GM23338 (cell line): ENCODE measurements at regions not wholly inside any gene's neighbourhood (a gene's known extent, or its start where the extent isn't known, plus 50 kb on each side); places are given as distances from the start of the nearest gene placed in this dataset.
A peak's percentile ranks its signal among the peaks of the same experiment; 100 is the strongest.

ENCODE experiments used
- ATAC-seq: fragments of 200-7000 bp; cut with Tn5 transposase; 3 replicates; pipeline ENCODE4 v1.9.1; 2020
- DNase-seq: peaks from one replicate; pipeline ENCODE4 v3.0.0-alpha.2; 2015; ENCODE audit warnings: low spot score
- H2AFZ ChIP-seq: fragments of 200-600 bp; sonication (generic); 2 replicates; pipeline ENCODE4 v1.8.0; 2016; ENCODE audit warnings: antibody characterized with exemption, mild to moderate bottlenecking, moderate library complexity
- H3F3A ChIP-seq: fragments of 200-600 bp; sonication (generic); replicated peaks from 2 replicates; pipeline ENCODE4 v1.8.0; 2017; ENCODE audit warnings: antibody characterized with exemption, mixed run types, low read depth
- H3K27ac ChIP-seq: fragments of 200-600 bp; sonication (generic); 2 replicates; pipeline ENCODE4 v1.6.1; 2016; ENCODE audit warnings: low read depth
- H3K27me3 ChIP-seq: fragments of 200-600 bp; sonication (generic); 2 replicates; pipeline ENCODE4 v1.8.0; 2016; ENCODE audit warnings: mild to moderate bottlenecking, mixed run types, moderate library complexity; ENCODE audit not compliant: insufficient read depth
- H3K36me3 ChIP-seq: fragments of 200-600 bp; sonication (generic); 2 replicates; pipeline ENCODE4 v1.8.0; 2016; ENCODE audit warnings: mild to moderate bottlenecking; ENCODE audit not compliant: insufficient read depth
- H3K4me1 ChIP-seq: fragments of 200-600 bp; sonication (generic); 2 replicates; pipeline ENCODE4 v1.8.0; 2016; ENCODE audit warnings: mild to moderate bottlenecking, moderate library complexity; ENCODE audit not compliant: insufficient read depth
- H3K4me2 ChIP-seq: fragments of 200-600 bp; sonication (generic); 2 replicates; pipeline ENCODE4 v1.7.1; 2017; ENCODE audit warnings: mixed run types
- H3K4me3 ChIP-seq: fragments of 200-600 bp; sonication (generic); 2 replicates; pipeline ENCODE4 v1.6.1; 2016; ENCODE audit warnings: mixed run types
- H3K79me2 ChIP-seq: fragments of 200-600 bp; sonication (generic); replicated peaks from 2 replicates; pipeline ENCODE4 v1.8.0; 2017; ENCODE audit warnings: mild to moderate bottlenecking; ENCODE audit not compliant: insufficient read depth
- H3K9me2 ChIP-seq: fragments of 200-600 bp; sonication (generic); 2 replicates; pipeline ENCODE4 v1.8.0; 2017; ENCODE audit not compliant: insufficient read depth
- H4K20me1 ChIP-seq: fragments of 200-600 bp; sonication (generic); replicated peaks from 2 replicates; pipeline ENCODE4 v1.8.0; 2017; ENCODE audit warnings: mild to moderate bottlenecking; ENCODE audit not compliant: insufficient read depth
- H3K27ac Mint-ChIP-seq: 2 replicates; pipeline ENCODE4 v1.8.0; 2020; ENCODE audit warnings: inconsistent platforms, mild to moderate bottlenecking, moderate library complexity, mixed read lengths
- H3K27me3 Mint-ChIP-seq: 3 replicates; pipeline ENCODE4 v1.8.0; 2022; ENCODE audit warnings: low read depth, mild to moderate bottlenecking, moderate library complexity, mixed read lengths, inconsistent platforms; ENCODE audit not compliant: insufficient read depth, poor library complexity
- H3K36me3 Mint-ChIP-seq: 3 replicates; pipeline ENCODE4 v1.8.0; 2021; ENCODE audit warnings: low read depth, mild to moderate bottlenecking, inconsistent platforms, moderate library complexity, mixed read lengths
- H3K4me1 Mint-ChIP-seq: 3 replicates; pipeline ENCODE4 v1.8.0; 2020; ENCODE audit warnings: mild to moderate bottlenecking, inconsistent platforms, mixed read lengths
- H3K4me3 Mint-ChIP-seq: 3 replicates; pipeline ENCODE4 v1.8.0; 2021; ENCODE audit warnings: moderate library complexity, mild to moderate bottlenecking, inconsistent platforms, mixed read lengths
- H3K9me3 Mint-ChIP-seq: 3 replicates; pipeline ENCODE4 v1.8.0; 2020; ENCODE audit warnings: moderate library complexity, mild to moderate bottlenecking, inconsistent platforms, mixed read lengths
- JUNB ChIP-seq: IDR thresholded peaks from one replicate; pipeline ENCODE4 v1.6.1; 2016; ENCODE audit warnings: antibody characterized with exemption; ENCODE audit not compliant: unreplicated experiment
- ZNF331 ChIP-seq: fragments of 250-450 bp; sonication (Bioruptor Pico); IDR thresholded peaks from 2 replicates; pipeline ENCODE4 v1.5.0; 2020; ENCODE audit warnings: low read depth, mild to moderate bottlenecking, moderate library complexity
- TF ChIP-seq, protein P1 (sequence below): IDR thresholded peaks from one replicate; pipeline ENCODE4 v1.6.1; 2018; ENCODE audit warnings: antibody characterized with exemption; ENCODE audit not compliant: unreplicated experiment
- TF ChIP-seq, protein P2 (sequence below), 2 experiments: fragments of 200-600 bp in 1 of 2; sonication (generic) in 1 of 2; conservative IDR thresholded peaks; 2 replicates each; pipeline versions ENCODE4 v1.5.1 to v1.6.1; 2016 to 2017; ENCODE audit warnings: antibody characterized with exemption in 2 of 2, low read depth in 2 of 2, mild to moderate bottlenecking in 2 of 2, moderate library complexity in 1 of 2

DNA sequence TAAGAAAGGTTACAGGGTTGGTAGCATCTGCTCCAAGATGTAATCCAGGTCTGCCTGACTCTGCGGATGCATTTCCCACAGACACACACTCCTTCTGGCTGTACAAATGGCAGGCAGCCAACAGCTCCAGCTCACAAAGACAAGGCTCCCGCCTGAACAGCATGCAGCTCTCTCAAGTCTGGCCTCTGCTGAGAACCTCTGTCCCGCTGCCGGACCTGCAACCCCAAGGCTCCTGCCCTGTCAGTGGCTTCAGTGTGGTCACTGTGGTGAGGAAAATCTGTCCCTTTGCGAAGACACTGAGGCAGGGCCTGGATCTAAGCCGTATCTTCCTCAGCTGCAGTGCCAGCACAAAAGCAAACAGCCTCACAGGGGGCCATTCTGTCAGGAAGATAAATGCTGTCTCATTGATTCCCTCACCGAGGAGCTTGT lies 469.3 kb upstream of the MEX3C start:
- no peaks in the 10 kb centered on the region for H3K27me3 ChIP-seq
- H3K4me3 ChIP-seq: no peak overlapping the region
- H3K27ac ChIP-seq: no peak overlapping the region
- no peaks in the 10 kb centered on the region for H3K79me2 ChIP-seq
- no peaks in the 10 kb centered on the region for H3F3A ChIP-seq
- H3K9me2 ChIP-seq: no peaks in the 10 kb centered on the region
- H4K20me1 ChIP-seq: no peaks in the 10 kb centered on the region
- H2AFZ ChIP-seq: peak overlapping the region; percentile 84
- Mint-ChIP-seq H3K27ac (peak overlapping the region; percentile 34; the same call in 1 of the 2 replicates), H3K27me3 (peaks cover 4% of the 10 kb centered on the region), H3K4me3 (no peak overlapping the region), H3K36me3 (peaks cover 11% of the 10 kb centered on the region; the same call in 2 of the 3 replicates), H3K4me1 (peaks cover 5% of the 10 kb centered on the region; the same call in 2 of the 3 replicates), H3K9me3 (peaks cover 11% of the 10 kb centered on the region)
- H3K36me3 ChIP-seq: no peaks in the 10 kb centered on the region
- TF ChIP-seq ZNF331 (CRISPR knock-in tag): no peak
- TF ChIP-seq, protein P1, sequence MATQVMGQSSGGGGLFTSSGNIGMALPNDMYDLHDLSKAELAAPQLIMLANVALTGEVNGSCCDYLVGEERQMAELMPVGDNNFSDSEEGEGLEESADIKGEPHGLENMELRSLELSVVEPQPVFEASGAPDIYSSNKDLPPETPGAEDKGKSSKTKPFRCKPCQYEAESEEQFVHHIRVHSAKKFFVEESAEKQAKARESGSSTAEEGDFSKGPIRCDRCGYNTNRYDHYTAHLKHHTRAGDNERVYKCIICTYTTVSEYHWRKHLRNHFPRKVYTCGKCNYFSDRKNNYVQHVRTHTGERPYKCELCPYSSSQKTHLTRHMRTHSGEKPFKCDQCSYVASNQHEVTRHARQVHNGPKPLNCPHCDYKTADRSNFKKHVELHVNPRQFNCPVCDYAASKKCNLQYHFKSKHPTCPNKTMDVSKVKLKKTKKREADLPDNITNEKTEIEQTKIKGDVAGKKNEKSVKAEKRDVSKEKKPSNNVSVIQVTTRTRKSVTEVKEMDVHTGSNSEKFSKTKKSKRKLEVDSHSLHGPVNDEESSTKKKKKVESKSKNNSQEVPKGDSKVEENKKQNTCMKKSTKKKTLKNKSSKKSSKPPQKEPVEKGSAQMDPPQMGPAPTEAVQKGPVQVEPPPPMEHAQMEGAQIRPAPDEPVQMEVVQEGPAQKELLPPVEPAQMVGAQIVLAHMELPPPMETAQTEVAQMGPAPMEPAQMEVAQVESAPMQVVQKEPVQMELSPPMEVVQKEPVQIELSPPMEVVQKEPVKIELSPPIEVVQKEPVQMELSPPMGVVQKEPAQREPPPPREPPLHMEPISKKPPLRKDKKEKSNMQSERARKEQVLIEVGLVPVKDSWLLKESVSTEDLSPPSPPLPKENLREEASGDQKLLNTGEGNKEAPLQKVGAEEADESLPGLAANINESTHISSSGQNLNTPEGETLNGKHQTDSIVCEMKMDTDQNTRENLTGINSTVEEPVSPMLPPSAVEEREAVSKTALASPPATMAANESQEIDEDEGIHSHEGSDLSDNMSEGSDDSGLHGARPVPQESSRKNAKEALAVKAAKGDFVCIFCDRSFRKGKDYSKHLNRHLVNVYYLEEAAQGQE: no peak
- H3K4me2 ChIP-seq: no peak overlapping the region
- peak; percentile 5 for DNase-seq
- H3K4me1 ChIP-seq: peaks cover 4% of the 10 kb centered on the region
- ATAC-seq: no peak

DNA sequence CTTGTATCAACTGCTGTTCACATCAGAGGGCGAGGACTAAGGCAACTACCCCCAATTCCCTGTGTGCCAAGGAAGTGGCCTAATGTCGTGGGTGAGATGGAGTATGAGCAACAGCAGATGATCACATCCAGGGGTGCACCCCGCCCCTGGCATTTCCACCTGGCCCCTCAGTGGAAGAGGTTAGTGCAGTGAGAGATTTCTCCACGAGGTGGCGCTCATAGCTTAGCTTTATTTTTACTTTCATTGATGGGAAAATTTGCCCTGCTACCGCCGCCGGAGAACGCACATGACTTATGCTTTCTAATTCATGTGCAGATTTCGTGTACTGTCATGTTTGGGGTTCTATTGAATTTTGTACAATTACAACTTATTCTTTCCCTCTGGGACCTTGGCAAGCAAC lies 470.6 kb upstream of the MEX3C start:
- Histone ChIP-seq H3K4me1 (peaks cover 4% of the 10 kb centered on the region), H3K27ac (no peak overlapping the region), H4K20me1 (no peaks in the 10 kb centered on the region), H3K27me3 (no peaks in the 10 kb centered on the region), H3K36me3 (no peaks in the 10 kb centered on the region), H3F3A (no peaks in the 10 kb centered on the region), H3K4me3 (no peak overlapping the region), H3K4me2 (peak overlapping the region; percentile 49; the same call in 1 of the 2 replicates), H3K79me2 (no peaks in the 10 kb centered on the region), H3K9me2 (no peaks in the 10 kb centered on the region), H2AFZ (no peak overlapping the region)
- ATAC-seq (peak; percentile 80), DNase-seq (peak; percentile 86)
- Mint-ChIP-seq H3K27ac (no peak overlapping the region), H3K4me3 (0 out of 3 replicates have a peak overlapping the region, but pooled peaks have one; percentile 20), H3K4me1 (peaks cover 5% of the 10 kb centered on the region; the same call in 2 of the 3 replicates), H3K36me3 (peaks cover 13% of the 10 kb centered on the region; the same call in 2 of the 3 replicates), H3K27me3 (peaks cover 4% of the 10 kb centered on the region), H3K9me3 (peaks cover 12% of the 10 kb centered on the region)
- TF ChIP-seq, protein P2, sequence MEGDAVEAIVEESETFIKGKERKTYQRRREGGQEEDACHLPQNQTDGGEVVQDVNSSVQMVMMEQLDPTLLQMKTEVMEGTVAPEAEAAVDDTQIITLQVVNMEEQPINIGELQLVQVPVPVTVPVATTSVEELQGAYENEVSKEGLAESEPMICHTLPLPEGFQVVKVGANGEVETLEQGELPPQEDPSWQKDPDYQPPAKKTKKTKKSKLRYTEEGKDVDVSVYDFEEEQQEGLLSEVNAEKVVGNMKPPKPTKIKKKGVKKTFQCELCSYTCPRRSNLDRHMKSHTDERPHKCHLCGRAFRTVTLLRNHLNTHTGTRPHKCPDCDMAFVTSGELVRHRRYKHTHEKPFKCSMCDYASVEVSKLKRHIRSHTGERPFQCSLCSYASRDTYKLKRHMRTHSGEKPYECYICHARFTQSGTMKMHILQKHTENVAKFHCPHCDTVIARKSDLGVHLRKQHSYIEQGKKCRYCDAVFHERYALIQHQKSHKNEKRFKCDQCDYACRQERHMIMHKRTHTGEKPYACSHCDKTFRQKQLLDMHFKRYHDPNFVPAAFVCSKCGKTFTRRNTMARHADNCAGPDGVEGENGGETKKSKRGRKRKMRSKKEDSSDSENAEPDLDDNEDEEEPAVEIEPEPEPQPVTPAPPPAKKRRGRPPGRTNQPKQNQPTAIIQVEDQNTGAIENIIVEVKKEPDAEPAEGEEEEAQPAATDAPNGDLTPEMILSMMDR (conservative IDR thresholded peaks at IDR 0.05; ENCODE audit: low read depth in 2 of 2): peak; percentile 78 to 82
- no peak for TF ChIP-seq JUNB
